HUES64 (cell line): ENCODE measurements at regions not wholly inside any gene's neighbourhood (a gene's known extent, or its start where the extent isn't known, plus 50 kb on each side); places are given as distances from the start of the nearest gene placed in this dataset.

Source experiments
- H3K27ac ChIP-seq: 2 replicates; pipeline ENCODE4 v1.7.0; 2013; ENCODE audit warnings: low read depth, low read length, inconsistent platforms
- H3K27me3 ChIP-seq: 2 replicates; pipeline ENCODE4 v1.6.1; 2013; ENCODE audit warnings: mild to moderate bottlenecking, low read length; ENCODE audit not compliant: insufficient read depth
- H3K36me3 ChIP-seq: 2 replicates; pipeline ENCODE4 v1.6.1; 2013; ENCODE audit warnings: mild to moderate bottlenecking, low read length; ENCODE audit not compliant: insufficient read depth
- H3K4me1 ChIP-seq: 2 replicates; pipeline ENCODE4 v1.6.1; 2013; ENCODE audit warnings: mild to moderate bottlenecking, low read length, moderate library complexity; ENCODE audit not compliant: insufficient read depth
- H3K4me3 ChIP-seq: 2 replicates; pipeline ENCODE4 v1.5.1; 2013; ENCODE audit warnings: mild to moderate bottlenecking, low read length, moderate library complexity
- H3K9ac ChIP-seq: 2 replicates; pipeline ENCODE4 v1.6.1; 2013; ENCODE audit warnings: mild to moderate bottlenecking, low read depth, low read length
- H3K9me3 ChIP-seq: 2 replicates; pipeline ENCODE4 v1.6.1; 2013; ENCODE audit warnings: low read depth, low read length; ENCODE audit not compliant: insufficient read depth
- WGBS: fragments of 150-250, 120-280 bp; methylation state at CpG from one replicate; pipeline ENCODE4 v1.1.7; 2013; ENCODE audit warnings: missing lambda C conversion rate; 5-methylcytosine and 5-hydroxymethylcytosine counted together

- WGBS: 90% methylated on average over 3 of the region's 3 CpGs
- Histone ChIP-seq H3K36me3 (no peaks in the 10 kb centered on the region), H3K27me3 (no peaks in the 10 kb centered on the region), H3K9ac (no peak overlapping the region), H3K4me1 (no peaks in the 10 kb centered on the region), H3K9me3 (no peaks in the 10 kb centered on the region), H3K27ac (no peak overlapping the region), H3K4me3 (no peak overlapping the region)
Measured at GRCh38 chr4:24054910-24055309, 165.1 kb upstream of the PPARGC1A start.

GRCh38 chr4:24053934-24054333 is 164.1 kb upstream of the PPARGC1A start:
- Histone ChIP-seq H3K9me3 (no peaks in the 10 kb centered on the region), H3K36me3 (no peaks in the 10 kb centered on the region), H3K4me1 (no peaks in the 10 kb centered on the region), H3K27ac (no peak overlapping the region), H3K9ac (no peak overlapping the region), H3K4me3 (no peak overlapping the region), H3K27me3 (no peaks in the 10 kb centered on the region)

- whole genome bisulfite sequencing: 93% methylated on average over 5 of the region's 5 CpGs
- Histone ChIP-seq H3K9me3 (no peaks in the 10 kb centered on the region), H3K36me3 (no peaks in the 10 kb centered on the region), H3K27ac (no peak overlapping the region), H3K4me3 (no peak overlapping the region), H3K9ac (no peak overlapping the region), H3K4me1 (no peaks in the 10 kb centered on the region), H3K27me3 (no peaks in the 10 kb centered on the region)
Measured at GRCh38 chr4:24044610-24045589, 155.1 kb upstream of the PPARGC1A start.

GRCh38 chr4:24042094-24042493 is 152.2 kb upstream of the PPARGC1A start:
- H3K4me1 ChIP-seq: no peaks in the 10 kb centered on the region
- no peaks in the 10 kb centered on the region for H3K9me3 ChIP-seq
- no peaks in the 10 kb centered on the region for H3K27me3 ChIP-seq
- WGBS: 75% methylated on average over 1 of the region's 1 CpG
- H3K4me3 ChIP-seq: no peak overlapping the region
- H3K9ac ChIP-seq: no peak overlapping the region
- H3K27ac ChIP-seq: no peak overlapping the region
- no peaks in the 10 kb centered on the region for H3K36me3 ChIP-seq

GRCh38 chr4:24040811-24041210 is 151.0 kb upstream of the PPARGC1A start:
- H3K36me3 ChIP-seq: no peaks in the 10 kb centered on the region
- H3K4me1 ChIP-seq: no peaks in the 10 kb centered on the region
- no peaks in the 10 kb centered on the region for H3K9me3 ChIP-seq
- no peak overlapping the region for H3K4me3 ChIP-seq
- H3K27me3 ChIP-seq: no peaks in the 10 kb centered on the region
- H3K9ac ChIP-seq: no peak overlapping the region
- H3K27ac ChIP-seq: no peak overlapping the region
- 94% methylated on average over 3 of the region's 3 CpGs for WGBS

GRCh38 chr4:24033626-24034025 is 143.8 kb upstream of the PPARGC1A start:
- 87% methylated on average over 5 of the region's 5 CpGs for WGBS
- Histone ChIP-seq H3K36me3 (no peaks in the 10 kb centered on the region), H3K4me3 (no peak overlapping the region), H3K9ac (no peak overlapping the region), H3K27me3 (no peaks in the 10 kb centered on the region), H3K27ac (no peak overlapping the region), H3K9me3 (no peaks in the 10 kb centered on the region), H3K4me1 (peaks cover 15% of the 10 kb centered on the region; the same call in 1 of the 2 replicates)

GRCh38 chr4:24032371-24032989 is 142.6 kb upstream of the PPARGC1A start:
- Histone ChIP-seq H3K27ac (no peak overlapping the region), H3K4me1 (peaks cover 15% of the 10 kb centered on the region; the same call in 1 of the 2 replicates), H3K9me3 (no peaks in the 10 kb centered on the region), H3K27me3 (no peaks in the 10 kb centered on the region), H3K9ac (no peak overlapping the region), H3K36me3 (no peaks in the 10 kb centered on the region), H3K4me3 (no peak overlapping the region)
- 93% methylated on average over 2 of the region's 2 CpGs for WGBS

GRCh38 chr4:24026596-24026995 is 136.7 kb upstream of the PPARGC1A start:
- no peak overlapping the region for H3K4me3 ChIP-seq
- WGBS: 94% methylated on average over 4 of the region's 4 CpGs
- H3K36me3 ChIP-seq: no peaks in the 10 kb centered on the region
- H3K27me3 ChIP-seq: no peaks in the 10 kb centered on the region
- no peak overlapping the region for H3K27ac ChIP-seq
- H3K9me3 ChIP-seq: no peaks in the 10 kb centered on the region
- H3K4me1 ChIP-seq: peaks cover 10% of the 10 kb centered on the region; the same call in 1 of the 2 replicates
- no peak overlapping the region for H3K9ac ChIP-seq

- Histone ChIP-seq H3K27me3 (no peaks in the 10 kb centered on the region), H3K4me3 (no peak overlapping the region), H3K9ac (no peak overlapping the region), H3K9me3 (no peaks in the 10 kb centered on the region), H3K4me1 (peaks cover under 1% of the 10 kb centered on the region; the same call in 1 of the 2 replicates), H3K27ac (no peak overlapping the region), H3K36me3 (no peaks in the 10 kb centered on the region)
- WGBS: 94% methylated on average over 4 of the region's 4 CpGs
Measured at GRCh38 chr4:24024605-24025004, 134.8 kb upstream of the PPARGC1A start.

DNA sequence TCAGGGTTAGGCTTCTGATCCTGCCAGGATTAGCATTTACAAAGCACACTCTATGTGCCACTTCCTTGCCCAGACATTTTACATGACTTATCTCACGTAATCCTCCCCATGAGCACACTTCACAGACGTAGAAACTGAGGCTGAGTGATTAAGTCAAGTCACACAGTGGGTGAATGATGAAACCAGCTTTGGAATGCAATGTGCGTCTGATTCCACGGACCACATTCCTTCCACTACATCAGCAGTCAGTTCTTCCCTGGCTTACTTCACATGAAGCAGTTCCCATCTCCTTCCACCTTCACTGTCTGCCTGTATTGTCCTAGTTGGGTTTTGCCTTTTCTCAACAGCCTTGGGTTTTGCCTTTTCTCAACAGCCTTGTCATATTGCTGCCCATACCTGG is 134.3 kb upstream of the PPARGC1A start:
- H3K9me3 ChIP-seq: no peaks in the 10 kb centered on the region
- no peak overlapping the region for H3K4me3 ChIP-seq
- no peaks in the 10 kb centered on the region for H3K4me1 ChIP-seq
- H3K27me3 ChIP-seq: no peaks in the 10 kb centered on the region
- WGBS: 88% methylated on average over 4 of the region's 4 CpGs
- no peaks in the 10 kb centered on the region for H3K36me3 ChIP-seq
- H3K27ac ChIP-seq: no peak overlapping the region
- no peak overlapping the region for H3K9ac ChIP-seq

GRCh38 chr4:24015782-24016181 is 125.9 kb upstream of the PPARGC1A start:
- Histone ChIP-seq H3K9ac (no peak overlapping the region), H3K27me3 (no peaks in the 10 kb centered on the region), H3K27ac (no peak overlapping the region), H3K36me3 (no peaks in the 10 kb centered on the region), H3K4me1 (peaks cover 6% of the 10 kb centered on the region), H3K9me3 (no peaks in the 10 kb centered on the region), H3K4me3 (no peak overlapping the region)
- WGBS: 100% methylated on average over 1 of the region's 1 CpG
